ENCODE measurements at regions not wholly inside any gene's neighbourhood (a gene's known extent, or its start where the extent isn't known, plus 50 kb on each side); places are given as distances from the start of the nearest gene placed in this dataset.

GRCh38 chr10:44671319-44671718 is 239.8 kb upstream of the TMEM72 start:
- TF ChIP-seq CTCF (IDR thresholded peaks at IDR 0.05; ENCODE audit: unreplicated experiment): no peak
- no peaks in the 10 kb centered on the region for H3K36me3 Mint-ChIP-seq (ENCODE audit: insufficient read depth, unreplicated experiment)
- intact Hi-C loops (cut with micrococcal nuclease): no loop called here
- DNase-seq (ENCODE audit: unreplicated experiment): no peak
- BruUV-seq (replicated peaks): no TSS peak
- H3K9me3 Mint-ChIP-seq (ENCODE audit: unreplicated experiment): peaks cover 13% of the 10 kb centered on the region
- H3K4me1 Mint-ChIP-seq (ENCODE audit: insufficient read depth, unreplicated experiment): no peaks in the 10 kb centered on the region
- no peak overlapping the region for H3K27ac Mint-ChIP-seq (ENCODE audit: low read depth, unreplicated experiment)
- no peaks in the 10 kb centered on the region for H3K27me3 Mint-ChIP-seq (ENCODE audit: insufficient read depth, unreplicated experiment)
- no peak overlapping the region for H3K4me3 Mint-ChIP-seq (ENCODE audit: unreplicated experiment)
- ChIA-PET POLR2A (interaction anchor here (0.6 kb wide), 1 partner anchor 84 kb away, joined by 4 read pairs; no protein-coding TSS in a partner anchor), CTCF (interaction anchor here (0.6 to 0.7 kb wide), 2 partner anchors 13 to 164 kb away, joined by 4 read pairs; no protein-coding TSS in a partner anchor)

GRCh38 chr10:44673245-44673983 is 237.7 kb upstream of the TMEM72 start:
- Mint-ChIP-seq H3K27ac (ENCODE audit: low read depth, unreplicated experiment) (no peak overlapping the region), H3K27me3 (ENCODE audit: insufficient read depth, unreplicated experiment) (no peaks in the 10 kb centered on the region), H3K36me3 (ENCODE audit: insufficient read depth, unreplicated experiment) (no peaks in the 10 kb centered on the region), H3K9me3 (ENCODE audit: unreplicated experiment) (peaks cover 13% of the 10 kb centered on the region), H3K4me1 (ENCODE audit: insufficient read depth, unreplicated experiment) (no peaks in the 10 kb centered on the region), H3K4me3 (ENCODE audit: unreplicated experiment) (no peak overlapping the region)
- POLR2A ChIA-PET: interaction anchor here (0.9 kb wide), 1 partner anchor 9 kb away, joined by 3 read pairs; no protein-coding TSS in a partner anchor
- TF ChIP-seq CTCF (IDR thresholded peaks at IDR 0.05; ENCODE audit: unreplicated experiment): no peak
- BruUV-seq (replicated peaks): no TSS peak
- no peak for DNase-seq (ENCODE audit: unreplicated experiment)
- intact Hi-C loops (cut with micrococcal nuclease): no loop called here
- CTCF ChIA-PET: no interaction called here

GRCh38 chr10:44674536-44675386 is 236.4 kb upstream of the TMEM72 start:
- H3K9me3 Mint-ChIP-seq (ENCODE audit: unreplicated experiment): peaks cover 13% of the 10 kb centered on the region
- no peak for DNase-seq (ENCODE audit: unreplicated experiment)
- H3K27me3 Mint-ChIP-seq (ENCODE audit: insufficient read depth, unreplicated experiment): no peaks in the 10 kb centered on the region
- no peak overlapping the region for H3K4me3 Mint-ChIP-seq (ENCODE audit: unreplicated experiment)
- no peaks in the 10 kb centered on the region for H3K4me1 Mint-ChIP-seq (ENCODE audit: insufficient read depth, unreplicated experiment)
- intact Hi-C loops (cut with micrococcal nuclease): no loop called here
- no peak for TF ChIP-seq CTCF (IDR thresholded peaks at IDR 0.05; ENCODE audit: unreplicated experiment)
- no peak overlapping the region for H3K27ac Mint-ChIP-seq (ENCODE audit: low read depth, unreplicated experiment)
- no peaks in the 10 kb centered on the region for H3K36me3 Mint-ChIP-seq (ENCODE audit: insufficient read depth, unreplicated experiment)
- no TSS peak for BruUV-seq (replicated peaks)
- ChIA-PET CTCF (no interaction called here), POLR2A (interaction anchor here (0.6 kb wide), 1 partner anchor 92 kb away, joined by 3 read pairs; no protein-coding TSS in a partner anchor)

- no peaks in the 10 kb centered on the region for H3K4me1 Mint-ChIP-seq (ENCODE audit: insufficient read depth, unreplicated experiment)
- peaks cover 13% of the 10 kb centered on the region for H3K9me3 Mint-ChIP-seq (ENCODE audit: unreplicated experiment)
- BruUV-seq (replicated peaks): no TSS peak
- no peak for DNase-seq (ENCODE audit: unreplicated experiment)
- H3K27me3 Mint-ChIP-seq (ENCODE audit: insufficient read depth, unreplicated experiment): no peaks in the 10 kb centered on the region
- intact Hi-C loops (cut with micrococcal nuclease): no loop called here
- no peak overlapping the region for H3K27ac Mint-ChIP-seq (ENCODE audit: low read depth, unreplicated experiment)
- H3K4me3 Mint-ChIP-seq (ENCODE audit: unreplicated experiment): no peak overlapping the region
- H3K36me3 Mint-ChIP-seq (ENCODE audit: insufficient read depth, unreplicated experiment): no peaks in the 10 kb centered on the region
- ChIA-PET CTCF (no interaction called here), POLR2A (no interaction called here)
- no peak for TF ChIP-seq CTCF (IDR thresholded peaks at IDR 0.05; ENCODE audit: unreplicated experiment)
Measured at GRCh38 chr10:44675387-44675874, 235.7 kb upstream of the TMEM72 start.

Measured in MCF 10A (cell line).